Tongue (tissue), 1 donor: ENCODE measurements at regions not wholly inside any gene's neighbourhood (a gene's known extent, or its start where the extent isn't known, plus 50 kb on each side); places are given as distances from the start of the nearest gene placed in this dataset.

ENCODE experiments used
- DNase-seq: peaks from one replicate; pipeline ENCODE4 v3.0.0-alpha.2; 2015

DNA sequence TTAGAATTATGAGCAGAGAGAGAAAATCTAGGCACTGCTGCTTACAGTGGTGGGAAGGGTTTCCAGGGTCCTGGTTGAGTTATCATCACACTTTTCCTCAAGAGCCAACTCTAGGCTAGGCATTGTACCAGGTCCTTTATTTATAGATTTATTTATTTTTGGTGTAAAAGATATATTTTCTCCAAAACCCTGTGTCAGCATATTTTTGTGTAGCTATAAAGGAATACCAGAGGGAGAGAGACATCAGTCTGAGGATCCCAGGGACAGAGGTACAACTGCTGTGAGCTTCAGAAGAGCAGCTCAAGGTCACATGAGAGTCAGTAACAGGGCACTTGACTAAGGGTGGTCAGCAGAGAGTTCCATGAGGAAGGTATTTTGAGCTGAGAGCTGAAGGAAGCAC is 159.7 kb downstream of the SLC35B3 start:
- DNase-seq: no peak

- no peak for DNase-seq
These were observed 161.1 kb downstream of the SLC35B3 start for GRCh38 chr6:8274226-8274625.

DNA sequence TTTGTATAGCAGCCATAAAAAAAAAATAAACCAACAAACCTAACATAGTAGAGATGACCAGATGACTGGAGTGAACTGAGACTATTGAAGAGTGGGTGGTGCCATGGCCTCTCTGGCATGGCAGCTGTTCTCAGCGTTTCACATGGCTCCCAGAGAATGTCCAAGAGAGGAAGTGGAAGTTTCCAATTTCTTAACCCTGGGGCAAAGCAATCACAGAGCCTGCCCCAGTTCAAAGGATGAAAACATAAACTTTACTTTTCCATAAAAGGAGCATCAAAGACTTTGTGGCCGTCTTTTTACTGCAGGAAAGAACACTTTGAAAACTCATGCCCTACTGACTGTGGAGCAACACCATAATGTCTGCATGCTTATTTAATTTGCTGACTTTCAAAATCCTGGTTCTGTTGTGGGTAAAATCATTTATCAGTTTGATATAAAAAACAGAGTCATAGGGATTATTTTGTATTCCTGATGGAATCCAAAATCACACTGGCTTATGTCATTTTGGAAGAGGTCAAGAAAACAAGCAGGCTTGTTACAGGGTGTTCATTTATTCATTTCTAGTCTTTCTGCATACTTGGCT is 165.4 kb downstream of the SLC35B3 start:
- no peak for DNase-seq

GRCh38 chr6:8269094-8269493 is 166.3 kb downstream of the SLC35B3 start:
- DNase-seq: no peak

DNA sequence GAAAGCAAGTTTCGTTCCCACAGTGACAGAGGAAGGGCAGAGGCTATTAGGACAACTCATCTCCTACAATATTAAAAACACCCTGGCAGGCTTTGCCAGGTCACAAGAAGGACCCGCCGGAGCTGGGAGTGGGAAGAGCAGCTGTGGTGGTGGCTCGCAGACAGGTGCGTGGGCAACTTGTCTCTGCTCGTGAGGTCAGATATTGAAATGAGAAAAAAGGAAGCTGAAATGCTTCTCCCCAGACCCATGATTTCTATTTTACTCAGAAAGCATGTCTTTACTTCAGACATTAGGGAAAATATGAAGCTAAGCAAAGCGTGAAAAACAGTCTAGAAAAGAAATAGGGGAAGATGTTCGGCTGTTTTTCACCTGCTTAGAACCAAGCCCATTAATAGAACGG is 166.3 kb upstream of the EEF1E1 start:
- DNase-seq: no peak

- no peak for DNase-seq
These were observed 165.8 kb upstream of the EEF1E1 start for GRCh38 chr6:8268156-8268555.

- no peak for DNase-seq
These were observed 158.3 kb upstream of the EEF1E1 start for GRCh38 chr6:8260610-8261009.

GRCh38 chr6:8246403-8246802 is 144.1 kb upstream of the EEF1E1 start:
- DNase-seq: no peak

DNA sequence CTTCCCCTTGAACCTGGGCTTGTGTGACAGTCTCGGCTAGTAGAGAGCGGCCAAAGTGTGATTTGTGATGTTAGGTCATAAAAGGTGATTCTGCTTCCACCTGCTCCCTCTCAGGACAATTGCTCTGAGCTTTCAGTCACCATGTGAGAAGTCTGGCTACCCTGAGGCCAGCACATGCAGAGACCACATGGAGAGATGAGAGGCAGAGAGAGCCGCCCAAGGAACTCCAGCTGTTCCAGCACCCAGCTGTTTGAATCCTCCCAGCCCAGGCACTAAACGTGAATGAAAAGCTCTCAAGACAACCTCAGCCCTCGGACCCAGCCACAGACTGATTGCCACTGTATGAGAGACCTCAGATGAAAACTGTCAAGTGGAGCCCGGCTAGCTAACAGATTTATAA is 143.4 kb upstream of the EEF1E1 start:
- peak; percentile 12 for DNase-seq

DNA sequence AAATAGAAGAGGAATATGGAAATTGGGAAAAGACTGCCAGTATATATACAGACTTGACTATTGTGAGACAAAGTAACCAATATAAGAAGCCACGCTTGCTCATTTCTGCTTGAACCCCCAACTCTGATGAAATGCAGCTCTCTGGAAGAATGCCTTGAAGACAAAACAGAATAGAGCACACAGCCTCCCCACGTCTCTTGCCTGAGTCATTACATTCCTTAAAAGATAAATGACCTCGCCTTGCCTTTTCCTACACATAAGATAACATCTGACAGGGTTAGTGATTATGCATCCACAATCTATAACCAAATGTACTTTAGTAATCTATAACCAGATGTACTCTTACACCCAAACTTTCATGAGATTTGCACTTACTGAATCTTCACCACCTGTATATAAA is 141.1 kb upstream of the EEF1E1 start:
- DNase-seq: no peak

- no peak for DNase-seq
These were observed 140.5 kb upstream of the EEF1E1 start for GRCh38 chr6:8242885-8243284.

- DNase-seq: no peak
These were observed 138.0 kb upstream of the EEF1E1 start for GRCh38 chr6:8240301-8240700.

DNA sequence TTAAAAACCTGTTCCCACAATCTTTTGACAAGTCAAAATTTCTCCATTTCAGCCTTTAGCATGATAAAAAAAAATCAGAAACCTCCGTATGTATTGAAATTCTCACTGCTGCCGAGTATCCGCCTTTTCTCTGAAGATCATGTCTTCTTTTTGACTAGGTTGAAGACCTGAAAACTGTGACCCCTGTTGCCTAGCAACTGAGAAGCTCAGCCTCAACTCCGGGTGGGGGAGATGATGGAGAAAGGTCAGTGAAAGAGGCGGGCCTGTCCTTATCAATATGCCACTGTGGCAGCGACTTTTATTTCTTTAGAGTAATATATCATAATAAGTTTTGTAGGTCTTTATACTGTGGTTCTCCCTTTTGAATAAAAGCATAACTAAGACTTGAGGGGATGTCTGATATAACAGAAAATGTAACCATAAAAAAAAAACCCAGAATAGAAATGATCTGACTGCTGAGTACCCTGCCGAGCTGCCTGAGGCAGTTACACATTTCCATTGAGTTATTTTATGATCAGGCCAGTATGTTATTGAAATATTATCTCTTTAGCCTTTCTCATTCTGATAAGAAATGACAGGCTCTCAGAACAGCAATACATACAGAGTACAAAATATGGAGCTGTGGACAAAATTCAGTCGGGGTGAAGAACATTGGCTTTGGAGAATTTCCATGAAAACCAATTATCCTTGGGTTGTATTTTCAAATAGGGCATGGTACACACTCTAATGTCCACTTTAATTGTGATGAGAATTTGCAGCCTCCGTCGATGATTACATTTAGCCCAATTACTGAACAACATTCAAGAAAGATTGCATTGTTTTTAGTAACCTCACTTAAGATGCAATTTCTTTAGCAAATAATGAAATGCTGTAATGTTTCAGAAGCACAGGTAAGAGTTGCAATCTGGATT is 136.7 kb upstream of the EEF1E1 start:
- no peak for DNase-seq

DNA sequence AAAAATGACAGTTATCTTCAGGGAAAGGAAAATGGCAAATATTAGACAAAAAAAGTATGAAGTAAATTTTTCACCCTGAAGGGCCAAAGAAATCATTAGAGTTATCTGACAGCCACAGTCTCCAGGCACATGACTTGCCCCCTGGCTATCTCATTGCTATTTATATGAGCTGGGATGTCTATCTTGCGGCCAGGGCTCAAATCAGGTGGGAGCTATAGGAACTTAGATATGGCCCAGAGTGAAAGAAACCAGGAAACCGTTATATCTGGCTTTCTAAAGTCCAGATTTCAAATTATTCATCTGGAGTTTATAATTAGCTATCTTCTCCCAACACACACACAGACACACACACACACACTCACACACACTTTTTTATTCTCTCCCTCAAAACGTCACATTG is 135.3 kb upstream of the EEF1E1 start:
- DNase-seq: no peak

DNA sequence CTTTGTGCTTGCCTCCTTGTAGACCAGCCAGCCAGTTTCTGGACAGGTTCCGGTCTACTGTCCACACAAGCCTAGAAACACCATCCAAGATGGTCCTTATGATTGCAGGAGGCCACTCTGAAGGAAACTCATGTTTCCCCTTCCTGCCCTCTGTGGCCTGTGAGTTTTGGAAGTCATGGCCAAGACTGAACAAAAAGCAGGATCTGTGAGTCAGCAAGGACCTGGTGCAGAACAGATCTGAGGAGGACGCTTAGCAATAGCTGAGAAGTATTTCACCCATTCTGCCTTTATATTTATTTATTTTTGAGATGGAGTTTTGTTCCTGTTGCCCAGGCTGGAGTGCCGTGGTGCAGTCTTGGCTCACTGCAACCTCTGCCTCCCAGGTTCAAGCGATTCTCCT is 134.6 kb upstream of the EEF1E1 start:
- no peak for DNase-seq

- DNase-seq: no peak
These were observed 132.0 kb upstream of the EEF1E1 start for GRCh38 chr6:8234321-8234720.

DNA sequence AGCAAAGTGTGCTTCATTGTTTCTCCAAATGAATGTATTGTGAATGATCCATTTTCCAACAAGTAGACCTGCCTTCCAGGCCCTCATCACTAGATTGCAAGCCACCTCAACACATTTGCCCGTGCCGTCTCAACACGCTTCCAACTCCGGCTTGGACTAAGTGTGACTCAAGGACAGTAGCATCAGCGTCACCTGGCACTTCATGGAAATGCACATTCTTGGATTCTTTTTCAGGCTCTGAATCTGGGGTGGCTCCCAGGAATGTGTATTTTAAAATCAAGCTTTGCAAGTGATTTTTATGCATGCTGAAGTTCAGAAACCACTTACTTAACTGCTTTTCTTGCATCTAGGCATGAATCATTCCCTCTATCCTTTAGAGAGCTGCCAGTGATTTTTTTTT is 129.6 kb upstream of the EEF1E1 start:
- DNase-seq: no peak

GRCh38 chr6:8229915-8230756 is 127.8 kb upstream of the EEF1E1 start:
- no peak for DNase-seq

GRCh38 chr6:8225113-8225512 is 122.8 kb upstream of the EEF1E1 start:
- no peak for DNase-seq

- DNase-seq: no peak
These were observed 121.3 kb upstream of the EEF1E1 start for GRCh38 chr6:8223678-8224077.

DNA sequence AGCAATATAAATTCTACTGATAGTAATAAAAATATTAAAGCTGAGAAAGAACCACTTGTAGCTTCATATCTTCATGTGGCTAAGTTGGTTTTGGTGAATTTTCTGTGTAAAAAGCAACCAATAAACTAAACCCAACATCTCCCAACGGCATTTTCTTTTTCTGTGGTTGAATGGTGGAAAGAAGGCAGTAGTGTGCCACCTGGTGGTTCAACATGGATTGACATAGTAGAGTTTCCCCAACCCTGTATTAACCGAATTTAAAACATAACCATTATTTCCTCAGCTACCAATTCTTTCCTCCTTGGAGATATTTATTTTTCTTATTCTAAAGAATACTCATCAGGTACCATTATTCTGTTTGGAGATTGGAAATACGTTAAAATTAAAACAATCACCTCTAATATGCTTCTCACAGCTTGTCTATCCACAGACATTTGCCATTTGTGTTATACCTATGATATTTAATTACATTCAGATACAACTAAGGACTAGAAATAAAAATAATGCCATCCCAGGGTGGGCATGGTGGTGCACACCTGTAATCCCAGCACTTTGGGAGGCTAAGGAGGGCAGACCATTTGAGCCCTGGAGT is 117.1 kb upstream of the EEF1E1 start:
- peak; percentile 63 for DNase-seq

- DNase-seq: no peak
These were observed 116.5 kb upstream of the EEF1E1 start for GRCh38 chr6:8218861-8219260.

DNA sequence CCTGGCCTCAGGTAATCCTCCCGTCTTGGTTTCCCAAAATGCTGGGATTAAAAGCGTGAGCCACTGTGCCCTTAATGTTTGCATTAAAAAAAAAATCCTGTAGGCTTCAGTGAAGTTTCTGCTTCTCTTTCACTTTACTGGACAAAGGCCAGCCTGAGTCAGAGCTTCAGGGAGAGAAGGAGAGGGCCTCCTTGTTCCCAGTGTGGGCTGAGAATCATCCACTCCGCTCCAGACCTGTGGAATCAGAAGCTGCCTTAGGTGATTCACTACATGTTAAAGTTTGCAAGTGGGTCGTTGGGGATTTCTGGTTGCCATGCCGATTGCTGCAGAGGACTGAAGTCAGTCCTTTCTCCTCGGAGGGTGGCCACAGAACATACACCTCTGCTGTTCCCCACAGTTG is 113.3 kb upstream of the EEF1E1 start:
- DNase-seq: no peak
